ENCODE measurements at regions not wholly inside any gene's neighbourhood (a gene's known extent, or its start where the extent isn't known, plus 50 kb on each side); places are given as distances from the start of the nearest gene placed in this dataset.

DNA sequence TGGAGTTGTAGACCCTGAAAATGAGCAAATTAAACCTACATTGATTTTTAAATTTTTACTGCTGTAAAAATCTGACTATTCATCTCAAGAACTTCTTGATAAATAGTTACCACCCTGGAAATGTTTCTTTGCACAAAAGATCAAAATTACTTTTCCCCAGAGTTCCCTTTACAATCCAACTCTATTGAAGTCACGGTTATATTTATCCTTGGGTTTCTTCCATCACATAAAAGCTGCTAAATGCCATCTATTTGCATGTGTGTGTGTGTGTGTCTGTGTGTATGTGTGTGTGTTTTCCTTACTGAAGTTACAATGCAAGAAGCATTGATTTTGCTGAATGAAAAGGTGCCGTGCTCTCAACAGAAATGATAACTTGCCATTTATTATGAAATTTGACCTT lies 1273.0 kb downstream of the ROBO2 start:
- intact Hi-C loops (cut with DNase I, micrococcal nuclease), result no loop called here
- Histone ChIP-seq H3K36me3 (ENCODE audit: low read depth) (no peaks in the 10 kb centered on the region), H3K4me3 (no peak overlapping the region), H3K9me3 (no peaks in the 10 kb centered on the region), H3K4me1 (ENCODE audit: low read depth) (no peaks in the 10 kb centered on the region)
- DNase-seq (no peak), ATAC-seq (no peak)
- TF ChIP-seq, protein P1, sequence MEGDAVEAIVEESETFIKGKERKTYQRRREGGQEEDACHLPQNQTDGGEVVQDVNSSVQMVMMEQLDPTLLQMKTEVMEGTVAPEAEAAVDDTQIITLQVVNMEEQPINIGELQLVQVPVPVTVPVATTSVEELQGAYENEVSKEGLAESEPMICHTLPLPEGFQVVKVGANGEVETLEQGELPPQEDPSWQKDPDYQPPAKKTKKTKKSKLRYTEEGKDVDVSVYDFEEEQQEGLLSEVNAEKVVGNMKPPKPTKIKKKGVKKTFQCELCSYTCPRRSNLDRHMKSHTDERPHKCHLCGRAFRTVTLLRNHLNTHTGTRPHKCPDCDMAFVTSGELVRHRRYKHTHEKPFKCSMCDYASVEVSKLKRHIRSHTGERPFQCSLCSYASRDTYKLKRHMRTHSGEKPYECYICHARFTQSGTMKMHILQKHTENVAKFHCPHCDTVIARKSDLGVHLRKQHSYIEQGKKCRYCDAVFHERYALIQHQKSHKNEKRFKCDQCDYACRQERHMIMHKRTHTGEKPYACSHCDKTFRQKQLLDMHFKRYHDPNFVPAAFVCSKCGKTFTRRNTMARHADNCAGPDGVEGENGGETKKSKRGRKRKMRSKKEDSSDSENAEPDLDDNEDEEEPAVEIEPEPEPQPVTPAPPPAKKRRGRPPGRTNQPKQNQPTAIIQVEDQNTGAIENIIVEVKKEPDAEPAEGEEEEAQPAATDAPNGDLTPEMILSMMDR (IDR thresholded peaks at IDR 0.05), result no peak

DNA sequence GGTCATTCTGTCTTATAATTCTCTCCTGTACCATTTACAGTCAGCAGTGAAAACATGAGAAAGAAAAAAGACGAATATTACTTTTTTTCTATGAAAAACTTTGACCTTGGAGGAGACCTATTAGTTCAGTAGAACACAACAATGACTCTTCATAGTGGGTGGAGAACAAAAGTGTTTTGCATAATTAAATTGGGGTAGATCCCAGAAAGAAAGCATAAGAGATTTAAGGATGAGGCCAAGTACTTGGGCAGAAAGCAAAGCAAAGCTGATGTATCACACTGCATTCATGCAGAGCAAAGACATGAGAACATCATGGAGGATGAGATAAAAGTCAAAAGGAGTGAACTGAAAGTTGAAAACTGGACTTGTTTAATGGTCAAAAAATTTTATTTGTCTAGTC lies 1273.4 kb downstream of the ROBO2 start:
- no peaks in the 10 kb centered on the region for H3K9me3 ChIP-seq
- no peak overlapping the region for H3K4me3 ChIP-seq
- H3K36me3 ChIP-seq (ENCODE audit: low read depth), result no peaks in the 10 kb centered on the region
- TF ChIP-seq, protein P1 (IDR thresholded peaks at IDR 0.05), result no peak
- intact Hi-C loops (cut with DNase I, micrococcal nuclease), result no loop called here
- ATAC-seq (no peak), DNase-seq (no peak)
- H3K4me1 ChIP-seq (ENCODE audit: low read depth), result no peaks in the 10 kb centered on the region

DNA sequence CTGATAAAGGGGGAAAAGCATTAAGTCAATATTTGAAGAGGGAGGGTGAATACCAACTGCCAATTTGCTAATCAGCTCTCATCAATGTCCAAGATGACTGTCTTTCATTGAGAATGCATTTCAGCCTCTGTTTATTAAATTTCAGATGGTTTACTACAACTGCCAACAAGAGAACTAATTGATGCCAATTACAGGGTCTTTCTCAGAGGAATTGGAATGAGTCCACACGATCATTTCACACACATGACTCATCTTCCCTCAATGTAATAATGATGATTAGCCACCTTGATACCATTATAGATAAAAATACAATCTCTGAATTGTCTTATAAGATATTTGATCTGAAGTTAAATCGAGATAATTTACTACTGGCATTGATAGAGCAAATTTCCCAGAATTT lies 1274.4 kb downstream of the ROBO2 start:
- H3K4me1 ChIP-seq (ENCODE audit: low read depth), result no peaks in the 10 kb centered on the region
- no peak overlapping the region for H3K4me3 ChIP-seq
- TF ChIP-seq, protein P1 (IDR thresholded peaks at IDR 0.05), result no peak
- no peaks in the 10 kb centered on the region for H3K9me3 ChIP-seq
- no peaks in the 10 kb centered on the region for H3K36me3 ChIP-seq (ENCODE audit: low read depth)
- DNase-seq (no peak), ATAC-seq (no peak)
- intact Hi-C loops (cut with DNase I, micrococcal nuclease), result no loop called here

DNA sequence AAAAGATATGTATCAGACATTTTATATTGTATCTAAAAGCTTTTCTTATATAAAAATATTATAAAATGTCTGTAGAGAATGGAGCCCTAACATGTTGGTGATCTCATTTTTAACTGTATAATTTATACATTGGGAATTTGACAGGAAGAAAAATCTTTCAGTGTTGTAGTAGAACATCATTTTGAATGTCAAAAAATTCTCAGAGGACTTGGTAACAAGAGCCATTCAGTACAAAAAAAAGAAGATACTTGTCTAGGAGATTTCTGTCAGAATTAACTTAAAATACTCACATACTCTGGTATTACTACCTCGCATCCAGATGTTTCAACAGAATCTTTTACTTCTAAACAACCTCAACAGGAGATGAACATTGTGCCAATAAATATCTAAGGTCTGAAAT lies 1277.9 kb downstream of the ROBO2 start:
- Histone ChIP-seq H3K4me3 (no peak overlapping the region), H3K36me3 (ENCODE audit: low read depth) (no peaks in the 10 kb centered on the region), H3K9me3 (no peaks in the 10 kb centered on the region), H3K4me1 (ENCODE audit: low read depth) (no peaks in the 10 kb centered on the region)
- DNase-seq (no peak), ATAC-seq (no peak)
- TF ChIP-seq, protein P1 (IDR thresholded peaks at IDR 0.05), result no peak
- intact Hi-C loops (cut with DNase I, micrococcal nuclease), result no loop called here

DNA sequence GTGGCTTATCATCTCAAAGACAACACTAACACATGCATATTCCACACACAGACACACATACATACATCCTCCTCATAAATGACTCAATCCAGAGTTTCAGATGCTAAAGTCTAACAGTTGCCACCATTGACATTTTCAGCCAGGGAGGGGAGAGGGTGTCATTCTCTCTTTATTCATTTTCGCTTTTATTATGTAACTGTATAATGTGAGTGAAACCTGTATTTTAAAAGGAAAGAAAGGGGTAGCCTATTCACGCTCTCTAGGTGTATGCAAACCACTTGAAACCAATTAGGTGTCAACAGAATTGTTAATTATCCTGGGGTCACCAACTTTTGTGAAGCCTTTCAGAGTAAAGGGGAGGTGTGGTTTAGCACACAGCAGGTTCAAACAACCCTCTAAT lies 1282.9 kb downstream of the ROBO2 start:
- intact Hi-C loops (cut with DNase I, micrococcal nuclease), result no loop called here
- H3K4me1 ChIP-seq (ENCODE audit: low read depth), result no peaks in the 10 kb centered on the region
- H3K9me3 ChIP-seq, result no peaks in the 10 kb centered on the region
- DNase-seq, result no peak
- H3K36me3 ChIP-seq (ENCODE audit: low read depth), result no peaks in the 10 kb centered on the region
- no peak overlapping the region for H3K4me3 ChIP-seq
- no peak for ATAC-seq
- TF ChIP-seq, protein P1 (IDR thresholded peaks at IDR 0.05), result no peak

DNA sequence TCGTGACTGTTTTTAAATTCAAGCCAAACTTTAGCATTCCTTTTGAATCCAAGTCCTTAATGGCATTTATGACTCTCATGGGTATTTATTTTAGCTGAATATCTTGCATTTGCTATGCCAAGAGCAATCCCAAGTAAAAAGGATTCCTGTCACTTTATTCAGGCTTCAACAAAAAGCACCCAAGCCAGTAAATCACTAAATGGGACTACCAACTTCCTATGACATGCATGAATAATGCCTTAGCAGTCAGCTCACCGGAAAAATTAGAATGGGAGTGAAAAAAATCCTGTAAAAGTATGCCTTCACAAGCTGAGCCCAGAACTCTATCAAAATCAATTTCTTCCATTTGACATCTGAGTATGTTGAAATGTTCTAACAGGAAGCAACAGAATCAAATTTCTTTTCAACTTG lies 1297.9 kb downstream of the ROBO2 start:
- Histone ChIP-seq H3K36me3 (ENCODE audit: low read depth) (no peaks in the 10 kb centered on the region), H3K4me3 (no peak overlapping the region), H3K4me1 (ENCODE audit: low read depth) (no peaks in the 10 kb centered on the region), H3K9me3 (no peaks in the 10 kb centered on the region)
- intact Hi-C loops (cut with DNase I, micrococcal nuclease), result no loop called here
- TF ChIP-seq, protein P1 (IDR thresholded peaks at IDR 0.05), result no peak
- DNase-seq, result no peak
- ATAC-seq, result no peak

Data from mucosa of descending colon (tissue), 3 donors.